Activated CD4-positive, alpha-beta T cell treated with anti-CD3 and anti-CD28 coated beads for 36 hours (primary cell): ENCODE measurements at regions not wholly inside any gene's neighbourhood (a gene's known extent, or its start where the extent isn't known, plus 50 kb on each side); places are given as distances from the start of the nearest gene placed in this dataset.
"Not testable (repeated sequence)": the region's sequence is repeated elsewhere in the genome, so short reads cannot be mapped to it uniquely, and the experiment has no call there.

Experiments used
- ATAC-seq: fragments of 200-7000 bp; cut with Tn5 transposase; one replicate; pipeline ENCODE4 v1.10.0; 2021; ENCODE audit warnings: mild to moderate bottlenecking, moderate library complexity
- CTCF ChIA-PET: fragments of 350-600 bp; sonication (Branson Sonifier 250); formaldehyde crosslinking; loops from one replicate; lab custom pipeline; 2021; ENCODE audit warnings: antibody characterized with exemption; lab: Charles Lee
- POLR2A ChIA-PET: fragments of 350-600 bp; sonication (Branson Sonifier 250); formaldehyde crosslinking; loops from one replicate; lab custom pipeline; 2021; ENCODE audit warnings: antibody characterized with exemption, inconsistent platforms; lab: Charles Lee
- DNase-seq: peaks from one replicate; pipeline ENCODE4 v3.0.0-alpha.2; 2020
- H3K27ac Mint-ChIP-seq: one replicate; pipeline ENCODE4 v1.8.0; 2021; ENCODE audit warnings: mixed read lengths
- H3K27me3 Mint-ChIP-seq: one replicate; pipeline ENCODE4 v1.8.0; 2021; ENCODE audit warnings: mixed read lengths
- H3K36me3 Mint-ChIP-seq: one replicate; pipeline ENCODE4 v1.8.0; 2021; ENCODE audit warnings: low read depth, mixed read lengths
- H3K4me1 Mint-ChIP-seq: one replicate; pipeline ENCODE4 v1.8.0; 2021; ENCODE audit warnings: mixed read lengths
- H3K4me3 Mint-ChIP-seq: one replicate; pipeline ENCODE4 v1.8.0; 2021; ENCODE audit warnings: mild to moderate bottlenecking, moderate library complexity, mixed read lengths
- H3K9me3 Mint-ChIP-seq: one replicate; pipeline ENCODE4 v1.8.0; 2021; ENCODE audit warnings: low read depth, mixed read lengths
- intact Hi-C, 2 experiments: fragments of 100-400 bp; cut with DNase I in 1 of 2; cut with micrococcal nuclease in 1 of 2; formaldehyde crosslinking; loops; one replicate each; pipeline versions ENCODE4 v1.14.2 to v1.15.1; 2022 to 2024; cut with DNase I, micrococcal nuclease

DNA sequence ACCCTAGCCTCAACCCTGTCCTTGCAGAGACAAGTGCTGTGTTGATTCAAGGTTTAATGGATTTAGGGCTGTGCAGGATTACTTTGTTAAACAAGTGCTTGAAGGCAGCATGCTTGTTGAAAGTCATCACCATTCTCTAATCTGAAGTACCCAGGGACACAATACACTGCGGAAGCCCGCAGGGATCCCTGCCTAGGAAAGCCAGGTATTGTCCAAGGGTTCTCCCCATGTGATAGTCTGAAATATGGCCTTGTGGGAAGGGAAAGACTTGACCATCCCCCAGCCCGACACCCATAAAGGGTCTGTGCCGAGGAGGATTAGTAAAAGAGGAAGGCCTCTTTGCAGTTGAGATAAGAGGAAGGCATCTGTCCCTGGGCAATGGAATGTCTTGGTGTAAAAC is 118.9 kb downstream of the ZNF486 start:
- H3K4me3 Mint-ChIP-seq, H3K27ac Mint-ChIP-seq, intact Hi-C loops, H3K36me3 Mint-ChIP-seq, DNase-seq, POLR2A ChIA-PET, H3K9me3 Mint-ChIP-seq, ATAC-seq, H3K27me3 Mint-ChIP-seq, CTCF ChIA-PET, H3K4me1 Mint-ChIP-seq: not testable (repeated sequence)

DNA sequence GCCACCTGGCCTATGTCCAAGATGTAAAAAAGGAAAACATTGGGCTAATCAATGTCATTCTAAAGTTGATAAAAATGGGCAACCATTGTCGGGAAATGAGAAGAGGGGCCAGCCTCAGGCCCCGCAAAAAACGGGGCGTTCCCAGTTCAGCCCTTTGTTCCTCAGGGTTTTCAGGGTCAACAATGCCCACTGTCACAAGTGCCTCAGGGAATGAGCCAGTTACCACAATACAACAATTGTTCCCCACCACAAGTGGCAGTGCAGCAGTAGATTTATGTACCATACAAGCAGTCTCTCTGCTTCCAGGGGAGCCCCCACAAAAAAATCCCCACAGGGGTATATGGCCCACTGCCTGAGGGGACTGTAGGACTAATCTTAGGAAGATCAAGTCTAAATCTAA is 112.5 kb downstream of the ZNF486 start:
- no peak overlapping the region for H3K27ac Mint-ChIP-seq
- H3K4me3 Mint-ChIP-seq: no peak overlapping the region
- intact Hi-C loops: no loop called here
- POLR2A ChIA-PET: no interaction called here
- no peaks in the 10 kb centered on the region for H3K27me3 Mint-ChIP-seq
- H3K9me3 Mint-ChIP-seq: peaks cover 5% of the 10 kb centered on the region
- CTCF ChIA-PET: no interaction called here
- H3K4me1 Mint-ChIP-seq: no peaks in the 10 kb centered on the region
- ATAC-seq (no peak), DNase-seq (no peak)
- no peaks in the 10 kb centered on the region for H3K36me3 Mint-ChIP-seq

DNA sequence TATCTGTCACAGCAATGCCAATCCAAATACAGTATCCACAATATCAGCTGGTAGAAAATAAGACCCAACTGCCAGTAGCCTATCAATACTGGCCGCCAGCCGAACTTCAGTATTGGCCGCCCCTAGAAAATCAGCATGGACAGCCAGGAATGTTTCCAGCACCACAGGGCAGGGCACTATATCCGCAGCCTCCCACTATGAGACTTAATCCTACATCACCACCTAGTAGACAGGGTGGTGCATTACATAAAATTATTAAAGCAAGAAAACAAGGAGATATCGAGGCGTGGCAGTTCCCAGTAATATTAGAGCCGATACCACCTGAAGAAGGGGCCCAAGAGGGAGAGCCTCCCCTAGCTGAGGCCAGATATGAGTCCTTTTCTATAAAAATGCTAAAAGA is 111.3 kb downstream of the ZNF486 start:
- no peaks in the 10 kb centered on the region for H3K9me3 Mint-ChIP-seq
- no peak for ATAC-seq

DNA sequence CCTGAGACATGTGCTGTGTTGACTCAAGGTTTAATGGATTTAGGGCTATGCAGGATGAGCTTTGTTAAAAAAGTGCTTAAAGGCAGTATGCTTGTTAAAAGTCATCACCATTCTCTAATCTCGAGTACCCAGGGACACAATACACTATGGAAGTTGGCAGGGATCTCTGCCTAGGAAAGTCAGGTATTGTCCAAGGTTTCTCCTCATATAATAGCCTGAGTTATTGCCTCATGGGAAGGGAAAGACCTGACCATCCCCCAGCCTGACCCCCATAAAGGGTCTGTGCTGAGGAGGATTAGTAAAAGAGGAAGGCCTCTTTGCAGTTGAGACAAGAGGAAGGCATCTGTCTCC is 109.7 kb downstream of the ZNF486 start:
- POLR2A ChIA-PET, CTCF ChIA-PET: not testable (repeated sequence)

More for the DNA sequence above, 111.3 kb downstream of the ZNF486 start:
- no peak overlapping the region for H3K4me3 Mint-ChIP-seq
- CTCF ChIA-PET: no interaction called here
- H3K36me3 Mint-ChIP-seq: no peaks in the 10 kb centered on the region
- H3K27me3 Mint-ChIP-seq: no peaks in the 10 kb centered on the region
- no peak overlapping the region for H3K27ac Mint-ChIP-seq
- intact Hi-C loops: no loop called here
- no peak for DNase-seq
- POLR2A ChIA-PET: no interaction called here
- H3K4me1 Mint-ChIP-seq: no peaks in the 10 kb centered on the region

GRCh38 chr19:20276011-20276731 is 109.2 kb downstream of the ZNF486 start:
- Mint-ChIP-seq H3K27me3 (no peaks in the 10 kb centered on the region), H3K36me3 (no peaks in the 10 kb centered on the region), H3K9me3 (no peaks in the 10 kb centered on the region), H3K4me1 (no peaks in the 10 kb centered on the region), H3K4me3 (no peak overlapping the region), H3K27ac (no peak overlapping the region)
- intact Hi-C loops: no loop called here
- POLR2A ChIA-PET: no interaction called here
- ATAC-seq: no peak
- CTCF ChIA-PET: no interaction called here
- DNase-seq: no peak

More for the DNA sequence above, 109.7 kb downstream of the ZNF486 start:
- H3K36me3 Mint-ChIP-seq, ATAC-seq, H3K27ac Mint-ChIP-seq, H3K9me3 Mint-ChIP-seq, H3K4me1 Mint-ChIP-seq, H3K27me3 Mint-ChIP-seq, DNase-seq, intact Hi-C loops, H3K4me3 Mint-ChIP-seq: not testable (repeated sequence)

DNA sequence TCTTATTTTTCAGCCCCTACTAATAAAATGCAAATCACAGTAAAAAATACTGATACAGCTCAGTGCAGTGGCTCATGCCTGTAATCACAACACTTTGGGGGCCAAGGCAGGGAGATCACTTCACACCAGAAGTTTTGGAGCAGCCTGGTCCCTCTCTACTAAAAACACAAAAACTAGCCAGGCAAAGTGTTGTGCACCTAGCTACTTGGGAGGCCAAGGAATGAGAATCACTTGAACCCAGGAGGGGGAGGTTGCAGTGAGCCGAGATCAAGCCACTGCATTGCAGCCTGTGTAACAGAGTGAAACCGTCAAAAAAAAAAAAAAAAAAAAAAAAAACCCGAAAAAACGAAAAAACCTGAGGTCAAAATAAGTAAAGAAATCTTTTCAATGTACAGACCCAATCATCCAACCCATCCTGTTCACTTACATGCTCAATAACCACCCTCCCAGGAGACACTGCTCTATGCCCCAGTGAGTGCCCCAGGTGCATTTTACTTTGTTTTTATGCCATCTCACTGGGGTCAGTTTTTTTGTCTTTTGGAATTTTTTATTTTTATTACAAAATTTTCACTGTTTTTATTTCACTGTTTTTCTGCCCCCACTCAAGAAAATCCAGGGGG is 107.0 kb downstream of the ZNF486 start:
- ChIA-PET CTCF (interaction anchor here (0.6 kb wide), 1 partner anchor 108 kb away, joined by 7 read pairs; no protein-coding TSS in a partner anchor), POLR2A (no interaction called here)
- Mint-ChIP-seq H3K4me1 (no peaks in the 10 kb centered on the region), H3K27me3 (no peaks in the 10 kb centered on the region), H3K9me3 (no peaks in the 10 kb centered on the region), H3K27ac (no peak overlapping the region), H3K4me3 (no peak overlapping the region), H3K36me3 (no peaks in the 10 kb centered on the region)
- intact Hi-C loops: no loop called here
- ATAC-seq (no peak), DNase-seq (no peak)

DNA sequence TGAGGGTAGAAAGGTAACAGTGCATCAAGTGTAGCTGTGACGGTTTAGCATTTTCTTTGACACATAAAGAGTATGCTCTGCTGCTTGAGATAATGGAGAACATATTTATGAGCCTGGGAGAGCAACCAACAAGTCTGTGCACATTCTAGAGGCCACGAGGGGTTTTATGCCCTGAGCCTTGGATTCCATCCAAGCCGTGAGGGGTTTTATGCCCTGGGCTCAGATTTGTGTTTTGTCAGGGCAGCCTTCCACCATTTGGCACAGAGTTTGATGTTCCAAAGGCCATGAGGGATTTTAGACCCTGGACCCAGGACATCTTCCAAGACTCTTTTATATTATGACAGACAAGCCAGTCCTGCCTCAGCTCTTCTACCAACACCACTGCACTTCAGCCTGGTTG is 106.4 kb downstream of the ZNF486 start:
- POLR2A ChIA-PET: no interaction called here
- no peaks in the 10 kb centered on the region for H3K36me3 Mint-ChIP-seq
- ATAC-seq (no peak), DNase-seq (no peak)
- H3K4me3 Mint-ChIP-seq: no peak overlapping the region
- CTCF ChIA-PET: interaction anchor here (0.6 kb wide), 1 partner anchor 108 kb away, joined by 7 read pairs; no protein-coding TSS in a partner anchor
- H3K27ac Mint-ChIP-seq: no peak overlapping the region
- intact Hi-C loops: no loop called here
- H3K4me1 Mint-ChIP-seq: no peaks in the 10 kb centered on the region
- H3K27me3 Mint-ChIP-seq: no peaks in the 10 kb centered on the region
- no peaks in the 10 kb centered on the region for H3K9me3 Mint-ChIP-seq

DNA sequence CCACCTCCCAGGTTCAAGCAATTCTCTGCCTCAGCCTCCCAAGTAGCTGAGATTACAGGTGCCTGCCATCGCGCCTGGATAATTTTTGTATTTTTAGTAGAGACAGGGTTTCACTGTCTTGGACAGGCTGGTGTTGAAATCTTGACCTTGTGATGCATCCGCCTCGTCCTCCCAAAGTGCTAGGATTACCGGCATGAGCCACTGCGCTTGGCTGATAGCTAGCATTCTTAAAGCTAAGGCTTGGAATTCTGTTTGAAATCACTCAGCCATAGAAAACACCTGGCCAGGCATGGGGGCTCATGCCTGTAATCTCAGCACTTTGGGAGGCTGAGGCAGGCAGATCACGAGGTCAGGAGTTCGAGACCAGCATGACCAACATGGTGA is 105.6 kb downstream of the ZNF486 start:
- H3K27ac Mint-ChIP-seq, intact Hi-C loops, H3K4me3 Mint-ChIP-seq, H3K36me3 Mint-ChIP-seq, H3K27me3 Mint-ChIP-seq, H3K9me3 Mint-ChIP-seq, DNase-seq, CTCF ChIA-PET, ATAC-seq, H3K4me1 Mint-ChIP-seq, POLR2A ChIA-PET: not testable (repeated sequence)

DNA sequence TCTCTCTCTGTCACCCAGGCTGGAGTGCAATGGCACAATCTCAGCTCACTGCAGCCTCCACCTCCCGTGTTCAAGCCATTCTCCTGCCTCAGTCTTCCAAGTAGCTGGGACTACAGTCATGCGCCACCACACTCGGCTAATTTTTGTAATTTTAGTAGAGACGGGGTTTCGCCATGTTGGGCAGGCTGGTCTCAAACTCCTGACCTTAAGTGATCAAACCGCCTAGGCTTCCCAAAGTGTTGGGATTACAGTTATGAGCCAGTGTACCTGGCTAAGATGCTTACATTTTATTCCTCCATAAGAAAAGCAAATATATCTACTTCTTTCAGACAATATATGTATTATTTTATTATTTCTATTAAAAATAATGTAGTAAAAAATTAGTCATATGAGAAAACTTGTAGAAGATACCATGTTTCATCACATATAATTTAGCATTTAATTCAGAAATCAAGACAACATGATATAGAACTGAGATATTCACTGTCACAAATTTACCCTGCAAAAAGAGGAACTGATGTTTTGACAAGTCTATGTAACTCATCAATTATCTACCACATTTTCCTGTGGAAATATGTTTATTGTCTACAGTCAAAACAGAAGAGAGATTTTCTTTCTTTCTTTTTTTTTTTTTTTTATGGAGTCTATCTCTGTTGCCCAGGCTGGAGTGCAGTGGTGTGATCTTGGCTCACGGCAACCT is 105.1 kb downstream of the ZNF486 start:
- ATAC-seq, DNase-seq, H3K4me1 Mint-ChIP-seq, intact Hi-C loops, H3K27ac Mint-ChIP-seq, CTCF ChIA-PET, H3K9me3 Mint-ChIP-seq, H3K4me3 Mint-ChIP-seq, H3K27me3 Mint-ChIP-seq, H3K36me3 Mint-ChIP-seq, POLR2A ChIA-PET: not testable (repeated sequence)

DNA sequence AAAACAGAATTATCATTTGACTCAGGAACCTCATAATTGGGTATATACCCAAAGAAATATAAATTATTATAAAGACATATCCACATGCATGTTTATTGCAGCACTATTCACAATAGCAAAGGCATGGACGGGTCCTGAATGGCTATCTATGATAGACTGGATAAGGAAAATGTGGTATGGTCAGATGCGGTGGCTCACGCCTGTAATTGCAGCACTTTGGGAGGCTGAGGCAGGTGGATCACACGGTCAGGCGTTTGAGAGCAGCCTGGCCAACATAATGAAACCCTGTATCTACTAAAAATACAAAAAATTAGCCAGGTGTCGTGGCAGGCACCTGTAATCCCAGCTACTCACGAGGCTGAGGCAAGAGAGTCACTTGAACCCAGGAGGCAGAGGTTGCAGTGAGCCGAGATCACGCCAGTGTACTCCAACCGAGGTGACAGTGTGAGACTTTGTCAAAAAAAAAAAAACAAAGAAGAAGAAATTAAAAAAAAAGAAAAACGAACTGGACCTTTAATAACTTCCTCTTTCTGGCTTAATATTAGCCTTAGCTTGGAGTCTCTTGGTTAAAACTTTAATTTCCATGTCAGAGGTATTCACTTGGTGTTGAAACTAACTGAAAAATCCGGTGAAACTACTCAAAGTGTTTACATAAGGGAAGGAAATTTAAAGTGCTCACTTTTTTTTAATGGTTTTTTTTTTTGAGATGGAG is 104.4 kb downstream of the ZNF486 start:
- H3K36me3 Mint-ChIP-seq: no peaks in the 10 kb centered on the region
- no peak for ATAC-seq
- no peak overlapping the region for H3K27ac Mint-ChIP-seq
- ChIA-PET POLR2A (no interaction called here), CTCF (interaction anchor here (0.6 kb wide), 1 partner anchor 712 kb away, joined by 5 read pairs; no protein-coding TSS in a partner anchor)
- no peak overlapping the region for H3K4me3 Mint-ChIP-seq
- H3K27me3 Mint-ChIP-seq: no peaks in the 10 kb centered on the region
- no peaks in the 10 kb centered on the region for H3K4me1 Mint-ChIP-seq
- no peaks in the 10 kb centered on the region for H3K9me3 Mint-ChIP-seq
- intact Hi-C loops: no loop called here
- no peak for DNase-seq

- Mint-ChIP-seq H3K27ac (no peak overlapping the region), H3K27me3 (no peaks in the 10 kb centered on the region), H3K36me3 (no peaks in the 10 kb centered on the region), H3K9me3 (no peaks in the 10 kb centered on the region), H3K4me3 (no peak overlapping the region), H3K4me1 (no peaks in the 10 kb centered on the region)
- DNase-seq: no peak
- intact Hi-C loops: no loop called here
- POLR2A ChIA-PET: no interaction called here
- no peak for ATAC-seq
- CTCF ChIA-PET: no interaction called here
Measured at GRCh38 chr19:20269461-20269860, 102.4 kb downstream of the ZNF486 start.
